ENCODE measurements at regions not wholly inside any gene's neighbourhood (a gene's known extent, or its start where the extent isn't known, plus 50 kb on each side); places are given as distances from the start of the nearest gene placed in this dataset.

DNA sequence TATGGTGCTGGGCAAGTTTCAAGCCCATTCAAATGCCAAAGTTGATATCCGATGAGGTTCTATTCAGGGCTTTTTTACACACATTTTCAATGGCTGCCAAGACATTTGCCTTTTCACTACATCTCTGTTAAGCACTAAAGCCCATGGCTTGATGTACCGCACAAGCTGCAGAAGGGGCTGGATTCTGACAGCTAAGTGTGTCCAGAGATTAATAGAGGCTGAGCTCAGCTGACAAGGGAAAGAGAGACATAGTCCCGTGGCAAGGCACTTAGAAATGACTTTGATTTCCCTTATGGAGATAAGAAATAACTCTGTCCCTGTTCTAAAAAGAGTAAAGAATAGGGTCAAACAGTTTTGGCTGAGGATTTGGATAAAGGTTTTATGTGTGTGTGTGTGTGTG is 198.6 kb downstream of the DMRT2 start:
- Mint-ChIP-seq H3K9me3 (peaks cover 0 to 2% (median 0%) of the 10 kb centered on the region in 7 donors), H3K36me3 (no peaks in the 10 kb centered on the region), H3K4me1 (no peaks in the 10 kb centered on the region), H3K4me3 (no peak overlapping the region), H3K27ac (no peak overlapping the region), H3K27me3 (ENCODE audit: low read depth in 3 of 3) (no peaks in the 10 kb centered on the region)
- no peaks in the 10 kb centered on the region for H3K4me1 ChIP-seq (ENCODE audit: control insufficient read depth in 1 of 2, insufficient read depth in 2 of 2, low read length in 2 of 2)
- no peaks in the 10 kb centered on the region for H4K20me1 ChIP-seq (ENCODE audit: insufficient read depth, low read length)
- H3K27ac ChIP-seq (ENCODE audit: low read depth in 1 of 2, low read length in 2 of 2) = no peak overlapping the region
- no peak overlapping the region for H3K9ac ChIP-seq (ENCODE audit: insufficient read depth, low read length, poor library complexity, severe bottlenecking)
- intact Hi-C loops (cut with micrococcal nuclease) = no loop called here
- H3K79me2 ChIP-seq (ENCODE audit: insufficient read depth, low read length) = no peaks in the 10 kb centered on the region
- 93% methylated on average over 3 of the region's 3 CpGs for WGBS (ENCODE audit: insufficient coverage)
- DNase-seq = no peak
- H3K4me2 ChIP-seq (replicated peaks; ENCODE audit: extremely low read depth, low read length, poor library complexity, severe bottlenecking) = no peak overlapping the region
- no peaks in the 10 kb centered on the region for H3K36me3 ChIP-seq (replicated peaks in 1 of 2; ENCODE audit: control insufficient read depth in 1 of 2, insufficient read depth in 2 of 2, low read length in 2 of 2)
- H3K27me3 ChIP-seq (ENCODE audit: control insufficient read depth in 2 of 2, insufficient read depth in 2 of 2, low read length in 2 of 2) = no peaks in the 10 kb centered on the region
- H3K4me3 ChIP-seq (replicated peaks in 1 of 3; ENCODE audit: low read depth in 2 of 3, low read length in 3 of 3) = no peak overlapping the region
- TF ChIP-seq, protein P1, sequence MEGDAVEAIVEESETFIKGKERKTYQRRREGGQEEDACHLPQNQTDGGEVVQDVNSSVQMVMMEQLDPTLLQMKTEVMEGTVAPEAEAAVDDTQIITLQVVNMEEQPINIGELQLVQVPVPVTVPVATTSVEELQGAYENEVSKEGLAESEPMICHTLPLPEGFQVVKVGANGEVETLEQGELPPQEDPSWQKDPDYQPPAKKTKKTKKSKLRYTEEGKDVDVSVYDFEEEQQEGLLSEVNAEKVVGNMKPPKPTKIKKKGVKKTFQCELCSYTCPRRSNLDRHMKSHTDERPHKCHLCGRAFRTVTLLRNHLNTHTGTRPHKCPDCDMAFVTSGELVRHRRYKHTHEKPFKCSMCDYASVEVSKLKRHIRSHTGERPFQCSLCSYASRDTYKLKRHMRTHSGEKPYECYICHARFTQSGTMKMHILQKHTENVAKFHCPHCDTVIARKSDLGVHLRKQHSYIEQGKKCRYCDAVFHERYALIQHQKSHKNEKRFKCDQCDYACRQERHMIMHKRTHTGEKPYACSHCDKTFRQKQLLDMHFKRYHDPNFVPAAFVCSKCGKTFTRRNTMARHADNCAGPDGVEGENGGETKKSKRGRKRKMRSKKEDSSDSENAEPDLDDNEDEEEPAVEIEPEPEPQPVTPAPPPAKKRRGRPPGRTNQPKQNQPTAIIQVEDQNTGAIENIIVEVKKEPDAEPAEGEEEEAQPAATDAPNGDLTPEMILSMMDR (IDR thresholded peaks at IDR 0.05) = no peak
- H3K9me3 ChIP-seq (replicated peaks in 1 of 2; ENCODE audit: control insufficient read depth in 1 of 2, insufficient read depth in 1 of 2, low read length in 2 of 2) = no peaks in the 10 kb centered on the region
- H2AFZ ChIP-seq (ENCODE audit: insufficient read depth, low read depth, low read length, poor library complexity, severe bottlenecking) = no peak overlapping the region

DNA sequence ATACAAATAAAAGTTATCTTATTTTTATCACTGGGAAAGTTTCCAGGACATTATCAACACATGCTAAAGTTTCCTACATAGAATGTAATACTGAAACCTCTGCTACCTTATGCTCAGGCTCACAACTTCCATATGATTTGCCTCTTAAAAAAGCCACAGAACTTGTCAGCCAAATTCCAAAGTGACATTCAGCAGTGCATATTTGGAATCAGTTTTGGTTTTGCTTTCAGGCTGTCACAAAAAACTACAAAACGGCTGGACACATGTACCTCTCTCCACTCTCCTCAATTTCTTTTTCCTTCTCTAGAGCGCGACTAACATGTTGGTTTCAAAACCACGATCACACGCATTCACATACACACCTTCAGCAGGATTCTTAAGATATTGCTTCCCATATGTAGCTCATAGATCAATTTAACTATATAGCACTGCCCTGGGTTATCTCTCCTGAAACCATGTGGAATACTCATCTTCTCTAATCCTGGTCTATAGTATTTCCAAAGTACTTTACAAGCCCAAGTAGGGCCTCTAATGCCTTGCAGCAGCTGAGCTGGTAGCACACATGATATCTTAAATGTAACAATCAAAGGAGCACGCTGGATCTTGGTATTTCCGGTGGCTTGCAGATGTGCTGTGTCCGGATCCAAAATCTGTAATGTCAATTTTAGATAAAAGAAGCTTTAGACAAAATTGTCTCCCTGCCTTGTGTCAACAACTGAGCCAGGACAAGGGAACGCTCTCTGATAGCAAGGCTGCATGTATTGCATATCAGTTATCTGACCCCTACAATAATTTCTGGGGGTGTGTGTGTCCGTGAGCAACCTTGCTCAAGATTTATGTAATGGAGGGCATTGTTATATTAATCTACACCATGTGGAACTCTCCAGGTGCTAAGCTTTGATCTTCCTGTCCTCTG is 203.2 kb downstream of the DMRT2 start:
- Mint-ChIP-seq H3K9me3 (peaks cover 0 to 2% (median 0%) of the 10 kb centered on the region in 7 donors), H3K4me1 (no peaks in the 10 kb centered on the region), H3K4me3 (no peak overlapping the region), H3K36me3 (no peaks in the 10 kb centered on the region), H3K27ac (no peak overlapping the region), H3K27me3 (ENCODE audit: low read depth in 3 of 3) (no peaks in the 10 kb centered on the region)
- Histone ChIP-seq H3K9me3 (replicated peaks in 1 of 2; ENCODE audit: control insufficient read depth in 1 of 2, insufficient read depth in 1 of 2, low read length in 2 of 2) (no peaks in the 10 kb centered on the region), H3K9ac (ENCODE audit: insufficient read depth, low read length, poor library complexity, severe bottlenecking) (no peak overlapping the region), H3K27ac (ENCODE audit: low read depth in 1 of 2, low read length in 2 of 2) (no peak overlapping the region), H3K79me2 (ENCODE audit: insufficient read depth, low read length) (no peaks in the 10 kb centered on the region), H3K36me3 (replicated peaks in 1 of 2; ENCODE audit: control insufficient read depth in 1 of 2, insufficient read depth in 2 of 2, low read length in 2 of 2) (no peaks in the 10 kb centered on the region), H3K4me3 (replicated peaks in 1 of 3; ENCODE audit: low read depth in 2 of 3, low read length in 3 of 3) (no peak overlapping the region), H3K4me1 (ENCODE audit: control insufficient read depth in 1 of 2, insufficient read depth in 2 of 2, low read length in 2 of 2) (no peaks in the 10 kb centered on the region), H2AFZ (ENCODE audit: insufficient read depth, low read depth, low read length, poor library complexity, severe bottlenecking) (no peak overlapping the region), H4K20me1 (ENCODE audit: insufficient read depth, low read length) (no peaks in the 10 kb centered on the region), H3K27me3 (ENCODE audit: control insufficient read depth in 2 of 2, insufficient read depth in 2 of 2, low read length in 2 of 2) (no peaks in the 10 kb centered on the region), H3K4me2 (replicated peaks; ENCODE audit: extremely low read depth, low read length, poor library complexity, severe bottlenecking) (no peak overlapping the region)
- TF ChIP-seq, protein P1 (IDR thresholded peaks at IDR 0.05) = no peak
- no peak for DNase-seq
- intact Hi-C loops (cut with micrococcal nuclease) = no loop called here
- 77% methylated on average over 8 of the region's 10 CpGs for WGBS (ENCODE audit: insufficient coverage)

Data from CD14-positive monocyte (primary cell).